HEK293 (cell line): ENCODE measurements at regions not wholly inside any gene's neighbourhood (a gene's known extent, or its start where the extent isn't known, plus 50 kb on each side); places are given as distances from the start of the nearest gene placed in this dataset.

Experiments
- CTCF ChIA-PET: fragments of 350-600 bp; formaldehyde crosslinking; extraction: SDS; loops from one replicate; lab custom pipeline; 2021; ENCODE audit warnings: antibody characterized with exemption; lab: Yijun Ruan, JAX
- POLR2A ChIA-PET: fragments of 300-600 bp; formaldehyde crosslinking; extraction: SDS; loops from one replicate; lab custom pipeline; 2020; ENCODE audit warnings: antibody characterized with exemption, inconsistent platforms; lab: Yijun Ruan, JAX
- H3K27ac ChIP-seq: fragments of 200-500 bp; sonication (Bioruptor generic); 2 replicates; pipeline ENCODE4 v1.5.1; 2014; ENCODE audit warnings: low read depth, low read length, control low read depth, inconsistent platforms; ENCODE audit errors: extremely low read depth
- H3K36me3 ChIP-seq, 2 experiments: fragments of 200-500 bp in 1 of 2; sonication (Bioruptor generic) in 1 of 2; 1 replicate in 1 of 2; 2 replicates in 1 of 2; pipeline ENCODE4 v1.5.1; 2014 to 2017; ENCODE audit warnings: inconsistent platforms in 2 of 2, low read length in 2 of 2; ENCODE audit not compliant: control insufficient read depth in 2 of 2, insufficient read depth in 1 of 2
- H3K4me1 ChIP-seq: fragments of 200-500 bp; sonication (Bioruptor generic); 2 replicates; pipeline ENCODE4 v1.5.1; 2014; ENCODE audit warnings: mild to moderate bottlenecking, low read length, inconsistent platforms; ENCODE audit not compliant: control insufficient read depth, insufficient read depth
- H3K4me3 ChIP-seq: 2 replicates; pipeline ENCODE4 v1.5.1; 2011; ENCODE audit warnings: low read depth, mild to moderate bottlenecking, control low read depth, low read length, moderate library complexity
- H3K9me3 ChIP-seq: fragments of 200-500 bp; sonication (Bioruptor generic); 2 replicates; pipeline ENCODE4 v1.5.1; 2014; ENCODE audit warnings: low read depth, low read length, inconsistent platforms; ENCODE audit not compliant: control insufficient read depth, insufficient read depth
- AEBP2 ChIP-seq: fragments of 450-650 bp; formaldehyde crosslinking; IDR thresholded peaks from 2 replicates; pipeline ENCODE4 v1.5.1; 2016; ENCODE audit warnings: missing biosample characterization, missing genetic modification characterization, borderline replicate concordance
- IKZF3 ChIP-seq: fragments of 450-650 bp; IDR thresholded peaks from 2 replicates; pipeline ENCODE4 v1.5.0; 2018; ENCODE audit warnings: missing biosample characterization, mild to moderate bottlenecking, missing genetic modification characterization, moderate library complexity
- KLF7 ChIP-seq: fragments of 450-650 bp; formaldehyde crosslinking; IDR thresholded peaks from 2 replicates; pipeline ENCODE4 v1.5.1; 2016; ENCODE audit warnings: missing biosample characterization, missing genetic modification characterization, borderline replicate concordance
- KLF8 ChIP-seq: fragments of 450-650 bp; formaldehyde crosslinking; IDR thresholded peaks from 2 replicates; pipeline ENCODE4 v1.5.1; 2016; ENCODE audit warnings: missing biosample characterization, missing genetic modification characterization
- OVOL3 ChIP-seq: fragments of 450-650 bp; formaldehyde crosslinking; IDR thresholded peaks from 2 replicates; pipeline ENCODE4 v1.5.1; 2016; ENCODE audit warnings: missing biosample characterization, missing genetic modification characterization
- SCRT1 ChIP-seq: fragments of 450-650 bp; formaldehyde crosslinking; IDR thresholded peaks from 2 replicates; pipeline ENCODE4 v1.5.1; 2016; ENCODE audit warnings: missing biosample characterization, missing genetic modification characterization, borderline replicate concordance
- SETDB1 ChIP-seq: IDR thresholded peaks from one replicate; pipeline ENCODE4 v1.6.1; 2017; ENCODE audit warnings: mild to moderate bottlenecking, low read length, moderate library complexity, mixed read lengths; ENCODE audit not compliant: insufficient read length
- YY2 ChIP-seq: fragments of 450-650 bp; formaldehyde crosslinking; IDR thresholded peaks from 2 replicates; pipeline ENCODE4 v1.5.1; 2016; ENCODE audit warnings: missing biosample characterization, missing genetic modification characterization
- ZBTB48 ChIP-seq: fragments of 450-650 bp; formaldehyde crosslinking; IDR thresholded peaks from 2 replicates; pipeline ENCODE4 v1.5.1; 2016; ENCODE audit warnings: missing biosample characterization, missing genetic modification characterization
- ZFHX2 ChIP-seq: fragments of 450-650 bp; formaldehyde crosslinking; conservative IDR thresholded peaks from 2 replicates; pipeline ENCODE4 v1.5.1; 2016; ENCODE audit warnings: missing biosample characterization, missing genetic modification characterization
- ZFP3 ChIP-seq: fragments of 450-650 bp; formaldehyde crosslinking; IDR thresholded peaks from 2 replicates; pipeline ENCODE4 v1.5.1; 2016; ENCODE audit warnings: low read depth, missing biosample characterization, missing genetic modification characterization
- ZNF184 ChIP-seq: fragments of 450-650 bp; IDR thresholded peaks from 2 replicates; pipeline ENCODE4 v1.5.1; 2018; ENCODE audit warnings: missing biosample characterization, mild to moderate bottlenecking, missing genetic modification characterization
- ZNF214 ChIP-seq: fragments of 450-650 bp; formaldehyde crosslinking; IDR thresholded peaks from 2 replicates; pipeline ENCODE4 v1.5.1; 2017; ENCODE audit warnings: missing biosample characterization, mild to moderate bottlenecking, missing genetic modification characterization, borderline replicate concordance
- ZNF266 ChIP-seq: fragments of 450-650 bp; formaldehyde crosslinking; IDR thresholded peaks from 2 replicates; pipeline ENCODE4 v1.5.1; 2016; ENCODE audit warnings: missing biosample characterization, missing genetic modification characterization, low read depth
- ZNF416 ChIP-seq: fragments of 450-650 bp; formaldehyde crosslinking; IDR thresholded peaks from 2 replicates; pipeline ENCODE4 v1.5.1; 2016; ENCODE audit warnings: missing biosample characterization, missing genetic modification characterization
- ZNF514 ChIP-seq: fragments of 450-650 bp; formaldehyde crosslinking; IDR thresholded peaks from 2 replicates; pipeline ENCODE4 v1.5.1; 2016; ENCODE audit warnings: missing biosample characterization, missing genetic modification characterization
- ZNF555 ChIP-seq: fragments of 450-650 bp; formaldehyde crosslinking; conservative IDR thresholded peaks from 2 replicates; pipeline ENCODE4 v1.5.1; 2017; ENCODE audit warnings: missing biosample characterization, mild to moderate bottlenecking, missing genetic modification characterization, inconsistent platforms
- ZNF585B ChIP-seq: fragments of 450-650 bp; formaldehyde crosslinking; IDR thresholded peaks from 2 replicates; pipeline ENCODE4 v1.5.1; 2016; ENCODE audit warnings: missing biosample characterization, missing genetic modification characterization
- ZNF629 ChIP-seq: fragments of 450-650 bp; formaldehyde crosslinking; IDR thresholded peaks from 2 replicates; pipeline ENCODE4 v1.5.1; 2017; ENCODE audit warnings: missing biosample characterization, missing genetic modification characterization
- ZNF664 ChIP-seq: fragments of 450-650 bp; formaldehyde crosslinking; IDR thresholded peaks from 2 replicates; pipeline ENCODE4 v1.5.1; 2016; ENCODE audit warnings: missing biosample characterization, missing genetic modification characterization
- ZNF792 ChIP-seq: fragments of 450-650 bp; formaldehyde crosslinking; IDR thresholded peaks from 2 replicates; pipeline ENCODE4 v1.5.1; 2016; ENCODE audit warnings: missing biosample characterization, missing genetic modification characterization
- ZSCAN23 ChIP-seq: fragments of 450-650 bp; formaldehyde crosslinking; IDR thresholded peaks from 2 replicates; pipeline ENCODE4 v1.5.1; 2016; ENCODE audit warnings: missing biosample characterization, missing genetic modification characterization
- ZXDB ChIP-seq: fragments of 450-650 bp; formaldehyde crosslinking; IDR thresholded peaks from 2 replicates; pipeline ENCODE4 v1.5.1; 2016; ENCODE audit warnings: missing biosample characterization, missing genetic modification characterization
- TF ChIP-seq, protein P1 (sequence below): fragments of 450-650 bp; formaldehyde crosslinking; IDR thresholded peaks from 2 replicates; pipeline ENCODE4 v1.5.1; 2016; ENCODE audit warnings: missing biosample characterization, missing genetic modification characterization
- TF ChIP-seq, protein P2 (sequence below): fragments of 450-650 bp; formaldehyde crosslinking; IDR thresholded peaks from 2 replicates; pipeline ENCODE4 v1.5.1; 2017; ENCODE audit warnings: missing biosample characterization, missing genetic modification characterization
- TF ChIP-seq, protein P3 (sequence below): fragments of 450-650 bp; formaldehyde crosslinking; IDR thresholded peaks from 2 replicates; pipeline ENCODE4 v1.5.1; 2016; ENCODE audit warnings: missing biosample characterization, missing genetic modification characterization

DNA sequence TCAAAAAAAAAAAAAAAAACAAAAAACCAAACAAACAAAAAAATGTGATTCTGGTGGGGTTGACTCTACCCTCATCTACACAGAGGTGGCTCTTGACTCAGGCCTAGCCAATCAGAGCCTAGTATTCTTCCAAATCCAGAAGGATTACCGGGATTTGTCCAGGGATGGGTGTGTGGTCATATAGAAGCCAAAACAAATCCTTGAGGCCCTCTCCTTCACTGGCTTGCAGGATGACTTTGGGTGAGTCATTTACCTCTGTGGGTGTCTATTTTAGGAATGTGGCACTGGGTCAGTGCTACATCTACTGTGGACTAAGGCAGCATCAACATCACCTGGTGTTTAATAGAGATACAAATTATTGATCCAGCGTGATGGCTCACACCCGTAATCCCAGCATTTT lies 93.2 kb upstream of the RBBP6 start:
- Histone ChIP-seq H3K4me1 (no peaks in the 10 kb centered on the region), H3K27ac (no peak overlapping the region), H3K9me3 (no peaks in the 10 kb centered on the region), H3K36me3 (no peaks in the 10 kb centered on the region), H3K4me3 (no peak overlapping the region)
- ChIA-PET CTCF (no interaction called here), POLR2A (no interaction called here)
- TF ChIP-seq SETDB1, result no peak
- TF ChIP-seq, protein P1, sequence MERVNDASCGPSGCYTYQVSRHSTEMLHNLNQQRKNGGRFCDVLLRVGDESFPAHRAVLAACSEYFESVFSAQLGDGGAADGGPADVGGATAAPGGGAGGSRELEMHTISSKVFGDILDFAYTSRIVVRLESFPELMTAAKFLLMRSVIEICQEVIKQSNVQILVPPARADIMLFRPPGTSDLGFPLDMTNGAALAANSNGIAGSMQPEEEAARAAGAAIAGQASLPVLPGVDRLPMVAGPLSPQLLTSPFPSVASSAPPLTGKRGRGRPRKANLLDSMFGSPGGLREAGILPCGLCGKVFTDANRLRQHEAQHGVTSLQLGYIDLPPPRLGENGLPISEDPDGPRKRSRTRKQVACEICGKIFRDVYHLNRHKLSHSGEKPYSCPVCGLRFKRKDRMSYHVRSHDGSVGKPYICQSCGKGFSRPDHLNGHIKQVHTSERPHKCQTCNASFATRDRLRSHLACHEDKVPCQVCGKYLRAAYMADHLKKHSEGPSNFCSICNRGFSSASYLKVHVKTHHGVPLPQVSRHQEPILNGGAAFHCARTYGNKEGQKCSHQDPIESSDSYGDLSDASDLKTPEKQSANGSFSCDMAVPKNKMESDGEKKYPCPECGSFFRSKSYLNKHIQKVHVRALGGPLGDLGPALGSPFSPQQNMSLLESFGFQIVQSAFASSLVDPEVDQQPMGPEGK (tag by site-specific recombination), result no peak
- TF ChIP-seq, protein P2, sequence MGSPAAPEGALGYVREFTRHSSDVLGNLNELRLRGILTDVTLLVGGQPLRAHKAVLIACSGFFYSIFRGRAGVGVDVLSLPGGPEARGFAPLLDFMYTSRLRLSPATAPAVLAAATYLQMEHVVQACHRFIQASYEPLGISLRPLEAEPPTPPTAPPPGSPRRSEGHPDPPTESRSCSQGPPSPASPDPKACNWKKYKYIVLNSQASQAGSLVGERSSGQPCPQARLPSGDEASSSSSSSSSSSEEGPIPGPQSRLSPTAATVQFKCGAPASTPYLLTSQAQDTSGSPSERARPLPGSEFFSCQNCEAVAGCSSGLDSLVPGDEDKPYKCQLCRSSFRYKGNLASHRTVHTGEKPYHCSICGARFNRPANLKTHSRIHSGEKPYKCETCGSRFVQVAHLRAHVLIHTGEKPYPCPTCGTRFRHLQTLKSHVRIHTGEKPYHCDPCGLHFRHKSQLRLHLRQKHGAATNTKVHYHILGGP, result no peak
- TF ChIP-seq ZNF664, result no peak
- TF ChIP-seq, protein P3, sequence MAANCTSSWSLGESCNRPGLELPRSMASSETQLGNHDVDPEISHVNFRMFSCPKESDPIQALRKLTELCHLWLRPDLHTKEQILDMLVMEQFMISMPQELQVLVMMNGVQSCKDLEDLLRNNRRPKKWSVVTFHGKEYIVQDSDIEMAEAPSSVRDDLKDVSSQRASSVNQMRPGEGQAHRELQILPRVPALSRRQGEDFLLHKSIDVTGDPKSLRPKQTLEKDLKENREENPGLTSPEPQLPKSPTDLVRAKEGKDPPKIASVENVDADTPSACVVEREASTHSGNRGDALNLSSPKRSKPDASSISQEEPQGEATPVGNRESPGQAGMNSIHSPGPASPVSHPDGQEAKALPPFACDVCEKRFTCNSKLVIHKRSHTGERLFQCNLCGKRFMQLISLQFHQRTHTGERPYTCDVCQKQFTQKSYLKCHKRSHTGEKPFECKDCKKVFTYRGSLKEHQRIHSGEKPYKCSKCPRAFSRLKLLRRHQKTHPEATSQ, result no peak
- TF ChIP-seq ZFP3, result no peak
- TF ChIP-seq ZNF629 (tag by site-specific recombination), result no peak
- no peak for TF ChIP-seq ZXDB (tag by site-specific recombination)
- TF ChIP-seq ZNF585B (tag by site-specific recombination), result no peak
- TF ChIP-seq KLF7 (tag by site-specific recombination), result no peak
- TF ChIP-seq YY2 (tag by site-specific recombination), result no peak
- TF ChIP-seq ZNF555 (tag by site-specific recombination), result no peak
- TF ChIP-seq SCRT1 (tag by site-specific recombination), result no peak

DNA sequence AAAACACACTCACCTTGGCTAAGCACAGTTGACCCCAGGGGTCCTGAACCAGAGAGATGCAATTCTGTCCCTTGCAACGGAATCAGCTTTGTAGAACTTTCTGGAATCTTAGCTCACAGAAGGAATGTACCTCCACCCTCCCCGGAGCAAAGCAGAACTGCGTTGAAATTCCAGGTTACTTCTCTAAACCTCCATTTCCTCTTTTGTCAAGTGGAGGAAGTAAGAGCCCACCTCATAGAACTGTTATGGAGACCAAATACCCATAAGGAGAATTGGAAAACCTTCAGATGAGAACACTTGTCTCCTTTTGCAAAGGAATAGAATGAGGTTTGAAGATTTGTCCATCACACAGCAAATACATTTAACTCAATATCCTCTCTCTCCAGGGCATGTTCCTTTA lies 86.6 kb upstream of the RBBP6 start:
- POLR2A ChIA-PET, result no interaction called here
- H3K27ac ChIP-seq, result no peak overlapping the region
- H3K4me3 ChIP-seq, result no peak overlapping the region
- TF ChIP-seq ZNF792 (tag by site-specific recombination), result no peak
- no peak for TF ChIP-seq ZNF184 (tag by site-specific recombination)
- TF ChIP-seq, all 188 proteins: peak for 0
- no peaks in the 10 kb centered on the region for H3K36me3 ChIP-seq
- CTCF ChIA-PET, result no interaction called here
- no peaks in the 10 kb centered on the region for H3K9me3 ChIP-seq
- no peaks in the 10 kb centered on the region for H3K4me1 ChIP-seq

GRCh38 chr16:24463196-24463945 lies 76.0 kb upstream of the RBBP6 start:
- no peak overlapping the region for H3K4me3 ChIP-seq
- CTCF ChIA-PET, result no interaction called here
- H3K27ac ChIP-seq, result no peak overlapping the region
- H3K36me3 ChIP-seq, result no peaks in the 10 kb centered on the region
- POLR2A ChIA-PET, result no interaction called here
- no peaks in the 10 kb centered on the region for H3K9me3 ChIP-seq
- H3K4me1 ChIP-seq, result no peaks in the 10 kb centered on the region
- TF ChIP-seq ZBTB48 (tag by site-specific recombination) (no peak), ZNF266 (tag by site-specific recombination) (no peak), KLF8 (tag by site-specific recombination) (no peak), ZSCAN23 (tag by site-specific recombination) (no peak), ZNF514 (tag by site-specific recombination) (no peak), ZNF214 (tag by site-specific recombination) (no peak), AEBP2 (tag by site-specific recombination) (no peak), ZFHX2 (tag by site-specific recombination) (no peak), ZNF416 (no peak), IKZF3 (tag by site-specific recombination) (no peak), OVOL3 (no peak)
